NB4 (cell line): ENCODE measurements at regions not wholly inside any gene's neighbourhood (a gene's known extent, or its start where the extent isn't known, plus 50 kb on each side); places are given as distances from the start of the nearest gene placed in this dataset.
A peak's percentile ranks its signal among the peaks of the same experiment; 100 is the strongest.

Source experiments
- DNase-seq: peaks from one replicate; pipeline ENCODE4 v3.0.0; 2010; ENCODE audit warnings: low read depth
- H3K4me3 ChIP-seq: one replicate; pipeline ENCODE4 v1.5.1; 2011; ENCODE audit warnings: mild to moderate bottlenecking, low read depth, low read length, moderate library complexity
- CTCF ChIP-seq: IDR thresholded peaks from one replicate; pipeline ENCODE4 v1.5.1; 2012; ENCODE audit warnings: low read depth, low read length
- MAX ChIP-seq: IDR thresholded peaks from 2 replicates; pipeline ENCODE4 v1.6.1; 2011; ENCODE audit warnings: low read depth, low read length
- MYC ChIP-seq: IDR thresholded peaks from 2 replicates; pipeline ENCODE4 v1.6.1; 2011; ENCODE audit warnings: low read depth, low read length
- POLR2A ChIP-seq: IDR thresholded peaks from 2 replicates; pipeline ENCODE4 v1.6.1; 2011; ENCODE audit warnings: mild to moderate bottlenecking; ENCODE audit not compliant: insufficient read length; ENCODE audit errors: extremely low read depth

- DNase-seq, result no peak
- TF ChIP-seq CTCF (no peak), MAX (no peak), POLR2A (no peak), MYC (no peak)
- no peak overlapping the region for H3K4me3 ChIP-seq
These were observed 135.3 kb upstream of the ITGB1 start for GRCh38 chr10:33093362-33093761.

- TF ChIP-seq POLR2A (no peak), CTCF (no peak), MYC (no peak), MAX (no peak)
- no peak for DNase-seq
These were observed 134.6 kb upstream of the ITGB1 start for GRCh38 chr10:33092596-33092995.

GRCh38 chr10:33091201-33091600 lies 133.2 kb upstream of the ITGB1 start:
- DNase-seq, result no peak
- TF ChIP-seq CTCF (no peak), MYC (no peak), POLR2A (no peak), MAX (no peak)
- H3K4me3 ChIP-seq, result no peak overlapping the region

More at GRCh38 chr10:33092596-33092995, 134.6 kb upstream of the ITGB1 start:
- no peak overlapping the region for H3K4me3 ChIP-seq

GRCh38 chr10:33088990-33089389 lies 131.0 kb upstream of the ITGB1 start:
- no peak for DNase-seq
- H3K4me3 ChIP-seq, result no peak overlapping the region
- TF ChIP-seq MAX, result no peak
- no peak for TF ChIP-seq POLR2A
- no peak for TF ChIP-seq MYC
- no peak for TF ChIP-seq CTCF

GRCh38 chr10:33087922-33088321 lies 129.9 kb upstream of the ITGB1 start:
- TF ChIP-seq MAX (no peak), MYC (no peak), POLR2A (no peak), CTCF (no peak)
- H3K4me3 ChIP-seq, result no peak overlapping the region
- no peak for DNase-seq

- H3K4me3 ChIP-seq, result no peak overlapping the region
- peak; percentile 16 for DNase-seq
- TF ChIP-seq MAX, result no peak
- TF ChIP-seq MYC, result no peak
- TF ChIP-seq CTCF, result no peak
- no peak for TF ChIP-seq POLR2A
These were observed 129.1 kb upstream of the ITGB1 start for GRCh38 chr10:33087152-33087551.
